ENCODE measurements at regions not wholly inside any gene's neighbourhood (a gene's known extent, or its start where the extent isn't known, plus 50 kb on each side); places are given as distances from the start of the nearest gene placed in this dataset.

- no TSS peak for BruUV-seq (replicated peaks)
- no peak overlapping the region for H3K4me2 ChIP-seq (ENCODE audit: control insufficient read depth, insufficient read depth)
- no peaks in the 10 kb centered on the region for H4K20me1 ChIP-seq (ENCODE audit: control insufficient read depth, insufficient read depth)
- CTCF ChIA-PET = no interaction called here
- intact Hi-C loops (cut with micrococcal nuclease; ENCODE audit: unreplicated experiment) = no loop called here
- POLR2A ChIA-PET = no interaction called here
- 28% methylated on average over 9 of the region's 9 CpGs for WGBS (ENCODE audit: insufficient coverage, insufficient replicate concordance, low lambda C conversion rate, missing lambda C conversion rate)
- SMC1A ChIA-PET (ENCODE audit: uncharacterized antibody, unreplicated experiment) = no interaction called here
- no peaks in the 10 kb centered on the region for H3K36me3 ChIP-seq (ENCODE audit: control insufficient read depth in 2 of 2, insufficient read depth in 2 of 2, low read length in 1 of 2)
- peaks cover 0 to 2% of the 10 kb centered on the region in 2 experiments; a peak in 3 of 4 replicates for H3K27me3 ChIP-seq (replicated peaks in 1 of 2; ENCODE audit: control insufficient read depth in 2 of 2, insufficient read depth in 2 of 2, low read length in 1 of 2)
- no peaks in the 10 kb centered on the region for H3K79me2 ChIP-seq (ENCODE audit: control insufficient read depth, insufficient read depth, low read length)
- ATAC-seq = no peak
- H3K9ac ChIP-seq (ENCODE audit: control insufficient read depth, insufficient read depth, low read length) = no peak overlapping the region
- RAD21 ChIA-PET (ENCODE audit: unreplicated experiment) = no interaction called here
- in situ Hi-C loops (cut with MboI) = no loop called here
- no peak overlapping the region for H3K27ac ChIP-seq (ENCODE audit: control insufficient read depth, insufficient read depth)
- no peak overlapping the region for H3K4me3 ChIP-seq
- no peak for DNase-seq (ENCODE audit: low read depth, low spot score)
- FAIRE-seq = no peak
- no peak overlapping the region for H2AFZ ChIP-seq (ENCODE audit: control insufficient read depth, low read depth, low read length)
- H3K4me1 ChIP-seq (ENCODE audit: control insufficient read depth, insufficient read depth, low read length) = no peaks in the 10 kb centered on the region
- peaks cover 1% of the 10 kb centered on the region; the same call in 1 of the 3 replicates for H3K9me3 ChIP-seq (replicated peaks; ENCODE audit: control insufficient read depth, insufficient read depth, low read length)
- TF ChIP-seq SMARCA5 (IDR thresholded peaks at IDR 0.05) = no peak
These were observed 322.3 kb upstream of the SULF2 start for GRCh38 chr20:48107560-48107959.

- CTCF ChIA-PET = no interaction called here
- no peak overlapping the region for H3K27ac ChIP-seq (ENCODE audit: control insufficient read depth, insufficient read depth)
- H3K36me3 ChIP-seq (ENCODE audit: control insufficient read depth in 2 of 2, insufficient read depth in 2 of 2, low read length in 1 of 2) = no peaks in the 10 kb centered on the region
- SMC1A ChIA-PET (ENCODE audit: uncharacterized antibody, unreplicated experiment) = interaction anchor here (0.7 kb wide), 1 partner anchor 195 kb away, joined by 3 read pairs; no protein-coding TSS in a partner anchor
- H3K4me2 ChIP-seq (ENCODE audit: control insufficient read depth, insufficient read depth) = no peak overlapping the region
- 52% methylated on average over 3 of the region's 3 CpGs for WGBS (ENCODE audit: insufficient coverage, insufficient replicate concordance, low lambda C conversion rate, missing lambda C conversion rate)
- no peaks in the 10 kb centered on the region for H3K79me2 ChIP-seq (ENCODE audit: control insufficient read depth, insufficient read depth, low read length)
- H3K27me3 ChIP-seq (replicated peaks in 1 of 2; ENCODE audit: control insufficient read depth in 2 of 2, insufficient read depth in 2 of 2, low read length in 1 of 2) = peaks cover 0 to 2% of the 10 kb centered on the region in 2 experiments; a peak in 2 of 4 replicates
- BruUV-seq (replicated peaks) = no TSS peak
- no peak overlapping the region for H3K4me3 ChIP-seq
- H4K20me1 ChIP-seq (ENCODE audit: control insufficient read depth, insufficient read depth) = no peaks in the 10 kb centered on the region
- RAD21 ChIA-PET (ENCODE audit: unreplicated experiment) = no interaction called here
- no peak overlapping the region for H3K9ac ChIP-seq (ENCODE audit: control insufficient read depth, insufficient read depth, low read length)
- in situ Hi-C loops (cut with MboI) = no loop called here
- DNase-seq (ENCODE audit: low read depth, low spot score) = no peak
- no peaks in the 10 kb centered on the region for H3K4me1 ChIP-seq (ENCODE audit: control insufficient read depth, insufficient read depth, low read length)
- no peak for ATAC-seq
- POLR2A ChIA-PET = no interaction called here
- intact Hi-C loops (cut with micrococcal nuclease; ENCODE audit: unreplicated experiment) = no loop called here
- no peak overlapping the region for H2AFZ ChIP-seq (ENCODE audit: control insufficient read depth, low read depth, low read length)
- no peak for FAIRE-seq
- H3K9me3 ChIP-seq (replicated peaks; ENCODE audit: control insufficient read depth, insufficient read depth, low read length) = peaks cover 1% of the 10 kb centered on the region; the same call in 1 of the 3 replicates
- TF ChIP-seq ZBED1 (IDR thresholded peaks at IDR 0.05; ENCODE audit: borderline replicate concordance) (no peak), SPI1 (IDR thresholded peaks at IDR 0.05; ENCODE audit: borderline replicate concordance, insufficient read depth, low read depth, low read length) (no peak)
These were observed 321.1 kb upstream of the SULF2 start for GRCh38 chr20:48106428-48106827.
